IMR-90 (cell line): ENCODE measurements at regions not wholly inside any gene's neighbourhood (a gene's known extent, or its start where the extent isn't known, plus 50 kb on each side); places are given as distances from the start of the nearest gene placed in this dataset.

ENCODE experiments used
- ATAC-seq: fragments of 200-7000 bp; cut with Tn5 transposase; 2 replicates; pipeline ENCODE4 v1.9.1; 2020; ENCODE audit warnings: low read depth, mild to moderate bottlenecking, moderate library complexity
- BruUV-seq: library from RNA; stranded (reverse); fragments of 400-500 nt; replicated peaks from 2 replicates; lab custom pipeline; 2021; lab: Mats Ljungman, UMichigan
- CTCF ChIA-PET: fragments of 300-600 bp; formaldehyde crosslinking; extraction: SDS; loops from one replicate; lab custom pipeline; 2021; ENCODE audit warnings: antibody characterized with exemption; lab: Yijun Ruan, JAX
- POLR2A ChIA-PET: fragments of 300-600 bp; sonication (Branson Sonifier 250); formaldehyde crosslinking; loops from one replicate; lab custom pipeline; 2022; ENCODE audit warnings: antibody characterized with exemption; ENCODE audit not compliant: unreplicated experiment; lab: Charles Lee
- DNase-seq: peaks from one replicate; pipeline ENCODE4 v3.0.0; 2013
- H2AFZ ChIP-seq: replicated peaks from 2 replicates; pipeline ENCODE3; 2013; ENCODE audit warnings: low read length, mild to moderate bottlenecking; ENCODE audit not compliant: poor library complexity
- H2AK5ac ChIP-seq: 2 replicates; pipeline ENCODE4 v1.6.1; 2013; ENCODE audit warnings: low read depth, low read length, inconsistent platforms
- H2AK9ac ChIP-seq: replicated peaks from 2 replicates; pipeline ENCODE3; 2013; ENCODE audit warnings: mild to moderate bottlenecking, low read depth, low read length, moderate library complexity; ENCODE audit not compliant: poor library complexity
- H2BK120ac ChIP-seq: 2 replicates; pipeline ENCODE4 v1.6.1; 2013; ENCODE audit warnings: low read depth, low read length, inconsistent platforms
- H2BK15ac ChIP-seq: 3 replicates; pipeline ENCODE4 v1.6.1; 2013; ENCODE audit warnings: low read depth, low read length, inconsistent platforms
- H2BK20ac ChIP-seq: 2 replicates; pipeline ENCODE4 v1.6.1; 2013; ENCODE audit warnings: low read depth, mild to moderate bottlenecking, inconsistent platforms, low read length, moderate library complexity
- H2BK5ac ChIP-seq: 2 replicates; pipeline ENCODE4 v1.6.1; 2013; ENCODE audit warnings: mild to moderate bottlenecking, low read depth, low read length, inconsistent platforms; ENCODE audit not compliant: poor library complexity, severe bottlenecking
- H3K14ac ChIP-seq: replicated peaks from 2 replicates; pipeline ENCODE4 v1.6.1; 2013; ENCODE audit warnings: low read depth, low read length, inconsistent platforms
- H3K18ac ChIP-seq: 2 replicates; pipeline ENCODE4 v1.6.1; 2013; ENCODE audit warnings: low read depth, low read length, control low read depth
- H3K23ac ChIP-seq: 2 replicates; pipeline ENCODE4 v1.6.1; 2013; ENCODE audit warnings: low read depth, low read length, inconsistent platforms
- H3K27ac ChIP-seq: 2 replicates; pipeline ENCODE4 v1.5.1; 2013; ENCODE audit warnings: mild to moderate bottlenecking, control low read depth, low read length; ENCODE audit not compliant: insufficient read depth
- H3K27me3 ChIP-seq: 2 replicates; pipeline ENCODE4 v1.6.1; 2013; ENCODE audit warnings: low read length; ENCODE audit not compliant: control insufficient read depth, insufficient read depth
- H3K36me3 ChIP-seq: 2 replicates; pipeline ENCODE4 v1.6.1; 2013; ENCODE audit warnings: low read length, mixed read lengths; ENCODE audit not compliant: control insufficient read depth, insufficient read depth
- H3K4ac ChIP-seq: 2 replicates; pipeline ENCODE4 v1.6.1; 2013; ENCODE audit warnings: low read depth, low read length, inconsistent platforms
- H3K4me1 ChIP-seq: 2 replicates; pipeline ENCODE4 v1.6.1; 2013; ENCODE audit warnings: low read length, mixed read lengths; ENCODE audit not compliant: control insufficient read depth, insufficient read depth
- H3K4me2 ChIP-seq: 2 replicates; pipeline ENCODE4 v1.6.1; 2013; ENCODE audit warnings: low read depth, mild to moderate bottlenecking, control low read depth, low read length, moderate library complexity
- H3K4me3 ChIP-seq: 2 replicates; pipeline ENCODE4 v1.5.1; 2013; ENCODE audit warnings: low read depth, mild to moderate bottlenecking, control low read depth, low read length, moderate library complexity; ENCODE audit not compliant: insufficient read depth
- H3K56ac ChIP-seq: 2 replicates; pipeline ENCODE4 v1.6.1; 2013; ENCODE audit warnings: low read length, inconsistent platforms; ENCODE audit not compliant: insufficient read depth; ENCODE audit errors: extremely low read depth
- H3K79me1 ChIP-seq, 2 experiments: 2 replicates each; pipeline ENCODE4 v1.6.1; 2013; ENCODE audit warnings: low read length in 2 of 2, inconsistent platforms in 1 of 2, low read depth in 1 of 2
- H3K9ac ChIP-seq: 2 replicates; pipeline ENCODE4 v1.6.1; 2013; ENCODE audit warnings: low read depth, low read length, control low read depth
- H3K9me1 ChIP-seq: 2 replicates; pipeline ENCODE4 v1.6.1; 2013; ENCODE audit warnings: low read length, inconsistent platforms; ENCODE audit not compliant: insufficient read depth
- H3K9me3 ChIP-seq: 2 replicates; pipeline ENCODE4 v1.6.1; 2013; ENCODE audit warnings: low read length; ENCODE audit not compliant: control insufficient read depth, insufficient read depth
- H4K20me1 ChIP-seq: 2 replicates; pipeline ENCODE4 v1.6.1; 2013; ENCODE audit warnings: low read length, inconsistent platforms; ENCODE audit not compliant: insufficient read depth
- H4K5ac ChIP-seq: 2 replicates; pipeline ENCODE4 v1.6.1; 2013; ENCODE audit warnings: mild to moderate bottlenecking, low read depth, low read length, control low read depth
- H4K8ac ChIP-seq, 2 experiments: 2 replicates each; pipeline ENCODE4 v1.6.1; 2013; ENCODE audit warnings: low read depth in 2 of 2, low read length in 2 of 2, control low read depth in 1 of 2, inconsistent platforms in 1 of 2
- H4K91ac ChIP-seq: 2 replicates; pipeline ENCODE4 v1.6.1; 2013; ENCODE audit warnings: low read depth, low read length, inconsistent platforms; ENCODE audit not compliant: insufficient read depth
- CHD1 ChIP-seq: IDR thresholded peaks from 2 replicates; pipeline ENCODE4 v1.6.1; 2012; ENCODE audit warnings: low read depth, low read length, improper control_type of control experiment
- CTCF ChIP-seq: conservative IDR thresholded peaks from 2 replicates; pipeline ENCODE4 v1.5.1; 2012; ENCODE audit warnings: mild to moderate bottlenecking, low read depth, low read length, improper control_type of control experiment
- ELK1 ChIP-seq: fragments of 150-350 bp; IDR thresholded peaks from 2 replicates; pipeline ENCODE4 v1.6.1; 2016; ENCODE audit warnings: low read depth, mild to moderate bottlenecking, low read length, moderate library complexity, borderline replicate concordance
- FOS ChIP-seq: fragments of 150-350 bp; IDR thresholded peaks from 2 replicates; pipeline ENCODE4 v1.6.1; 2016; ENCODE audit warnings: low read depth, low read length
- RCOR1 ChIP-seq: IDR thresholded peaks from 2 replicates; pipeline ENCODE4 v1.6.1; 2012; ENCODE audit warnings: mild to moderate bottlenecking, low read length, improper control_type of control experiment; ENCODE audit not compliant: insufficient replicate concordance
- USF2 ChIP-seq: fragments of 150-350 bp; IDR thresholded peaks from 2 replicates; pipeline ENCODE4 v1.6.1; 2017; ENCODE audit warnings: mild to moderate bottlenecking, antibody characterized with exemption, low read length, low read depth
- WGBS, 2 experiments: methylation state at CpG; one replicate each; pipeline versions ENCODE4 v1.1.5 to v1.1.7; 2013; ENCODE audit warnings: missing lambda C conversion rate in 2 of 2; ENCODE audit not compliant: insufficient read length in 1 of 2; ENCODE audit errors: extremely low coverage in 2 of 2; 5-methylcytosine and 5-hydroxymethylcytosine counted together
- dilution Hi-C: fragments of 300-500 bp; cut with HindIII; formaldehyde crosslinking; loops from one replicate; pipeline ENCODE4 v1.14.3; 2018; ENCODE audit warnings: low sequenced_read_pairs; ENCODE audit not compliant: unreplicated experiment
- in situ Hi-C: fragments of 300-500 bp; cut with MboI; formaldehyde crosslinking; loops from 3 replicates; pipeline ENCODE4 v1.14.3; 2019; ENCODE audit warnings: low sequenced_read_pairs, inconsistent platforms, mixed read lengths
- intact Hi-C: fragments of 100-400 bp; cut with micrococcal nuclease; formaldehyde crosslinking; loops from 2 replicates; pipeline ENCODE4 v1.10.0; 2022

- Histone ChIP-seq H3K9ac (no peak overlapping the region), H3K4me1 (no peaks in the 10 kb centered on the region), H3K4ac (no peak overlapping the region), H2BK20ac (no peak overlapping the region), H4K91ac (no peak overlapping the region), H3K36me3 (no peaks in the 10 kb centered on the region), H2BK15ac (no peak overlapping the region), H2BK5ac (no peak overlapping the region), H3K14ac (no peak overlapping the region), H3K4me2 (no peak overlapping the region), H2AK9ac (no peak overlapping the region), H3K23ac (no peak overlapping the region), H4K5ac (no peak overlapping the region), H2AK5ac (no peak overlapping the region), H3K9me1 (no peaks in the 10 kb centered on the region), H3K56ac (no peak overlapping the region), H3K79me1 (no peaks in the 10 kb centered on the region), H3K27ac (no peak overlapping the region), H4K8ac (no peak overlapping the region), H3K27me3 (no peaks in the 10 kb centered on the region), H2AFZ (no peak overlapping the region), H3K4me3 (no peak overlapping the region), H2BK120ac (no peak overlapping the region), H4K20me1 (no peaks in the 10 kb centered on the region), H3K9me3 (no peaks in the 10 kb centered on the region), H3K18ac (no peak overlapping the region)
- CTCF ChIA-PET, result no interaction called here
- ATAC-seq (no peak), DNase-seq (no peak)
- TF ChIP-seq USF2, result no peak
- TF ChIP-seq CTCF, result no peak
- TF ChIP-seq FOS, result no peak
- TF ChIP-seq CHD1, result no peak
- TF ChIP-seq RCOR1, result no peak
- no peak for TF ChIP-seq ELK1
- WGBS, 2 experiments, result no CpG with 5 or more reads among the region's 4 CpGs
- intact Hi-C loops (no loop called here), in situ Hi-C loops (no loop called here), dilution Hi-C loops (no loop called here)
- POLR2A ChIA-PET, result no interaction called here
- no TSS peak for BruUV-seq
These were observed 1382.6 kb downstream of the ARAP2 start for GRCh38 chr4:34861666-34862065.
